Stimulated activated CD4-positive, alpha-beta T cell treated with anti-CD3 and anti-CD28 coated beads, Interleukin-1b, Interleukin-23, amount 100 ng/mL, for 1 hour (primary cell): ENCODE measurements at regions not wholly inside any gene's neighbourhood (a gene's known extent, or its start where the extent isn't known, plus 50 kb on each side); places are given as distances from the start of the nearest gene placed in this dataset.

Experiments used
- DNase-seq, 2 donors: peaks; one replicate each; pipeline ENCODE4 v3.0.0-alpha.2; 2020; ENCODE audit warnings: low read depth in 2 of 2

GRCh38 chr17:63379636-63380035, 66.5 kb downstream of the CYB561 start:
- no peak for DNase-seq

DNA sequence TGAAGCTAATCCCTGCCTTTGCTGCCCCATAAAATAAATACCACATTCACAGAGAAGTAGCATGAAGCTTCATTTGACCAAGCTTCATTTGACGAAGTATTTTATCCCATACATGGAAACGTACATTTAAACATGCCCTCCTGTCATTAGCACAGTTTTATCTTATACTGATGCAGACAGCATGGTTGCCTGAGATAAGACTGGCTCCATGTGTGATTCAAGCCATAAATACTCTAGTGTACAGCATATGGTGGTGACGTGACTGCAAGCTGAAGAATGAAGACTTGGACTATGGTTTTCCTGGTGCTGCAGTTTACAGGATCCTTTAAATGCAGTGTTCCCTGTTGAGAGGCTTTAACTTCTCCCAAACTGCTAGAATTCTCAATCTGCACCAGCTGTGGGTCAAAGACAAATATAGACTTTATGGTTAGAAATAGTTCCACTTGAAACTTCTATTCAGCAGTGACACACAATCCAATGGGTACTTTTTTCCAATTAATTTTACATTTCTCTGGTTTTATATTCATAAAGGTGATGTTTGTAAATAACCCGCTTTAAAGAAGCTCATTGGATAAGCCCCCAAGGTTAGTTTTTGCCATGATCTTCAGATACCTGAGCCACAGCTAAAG, 64.9 kb downstream of the CYB561 start:
- no peak for DNase-seq

DNA sequence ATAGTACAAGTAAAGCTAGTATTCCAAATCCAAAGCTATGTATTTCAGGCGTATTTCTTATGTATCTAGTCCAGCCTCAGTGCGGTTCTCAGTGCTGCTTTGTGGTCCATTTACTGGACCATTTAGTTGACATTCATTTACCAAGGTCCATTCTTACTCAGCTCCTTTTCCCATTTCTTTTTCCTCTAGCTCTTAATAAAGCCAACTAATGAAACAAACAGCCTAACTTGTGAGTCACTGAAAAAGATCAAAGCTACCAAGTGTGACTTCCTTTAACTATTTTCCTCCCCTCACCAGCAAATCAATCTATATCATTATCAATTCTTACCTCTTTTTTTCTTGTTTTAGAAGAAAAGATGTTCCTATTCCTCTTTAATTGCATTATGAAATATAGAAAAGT, 64.0 kb downstream of the CYB561 start:
- DNase-seq, result no peak
